GM18868 (cell line): ENCODE measurements at regions not wholly inside any gene's neighbourhood (a gene's known extent, or its start where the extent isn't known, plus 50 kb on each side); places are given as distances from the start of the nearest gene placed in this dataset.
"Not testable (repeated sequence)": the region's sequence is repeated elsewhere in the genome, so short reads cannot be mapped to it uniquely, and the experiment has no call there.

Experiments used
- ATAC-seq: cut with Tn5 transposase; IDR thresholded peaks from one replicate; pipeline ENCODE4 v1.9.1; 2021; ENCODE audit warnings: mild to moderate bottlenecking, moderate library complexity; ENCODE audit not compliant: unreplicated experiment

GRCh38 chrX:11022588-11022987 is 88.5 kb upstream of the HCCS start:
- not testable (repeated sequence) for ATAC-seq

GRCh38 chrX:11039926-11040325 is 71.2 kb upstream of the HCCS start:
- ATAC-seq, result no peak

- no peak for ATAC-seq
These were observed 70.7 kb upstream of the HCCS start for GRCh38 chrX:11040405-11040804.

- ATAC-seq, result no peak
These were observed 70.1 kb upstream of the HCCS start for GRCh38 chrX:11040996-11041395.

GRCh38 chrX:11050013-11050412 is 61.1 kb upstream of the HCCS start:
- ATAC-seq, result no peak

GRCh38 chrX:11053351-11053750 is 57.8 kb upstream of the HCCS start:
- no peak for ATAC-seq

GRCh38 chrX:11056322-11057176 is 54.6 kb upstream of the HCCS start:
- no peak for ATAC-seq

GRCh38 chrX:11059933-11060332 is 51.2 kb upstream of the HCCS start:
- ATAC-seq, result no peak
